ENCODE measurements at regions not wholly inside any gene's neighbourhood (a gene's known extent, or its start where the extent isn't known, plus 50 kb on each side); places are given as distances from the start of the nearest gene placed in this dataset.

GRCh38 chr4:59994118-59994517, 1206.0 kb upstream of the ADGRL3 start:
- no peak for FAIRE-seq
- peak in 1 of 2 experiments; percentile 3 for DNase-seq (ENCODE audit: low read depth in 1 of 2, low spot score in 2 of 2)
- no peak overlapping the region for H2BK120ac ChIP-seq (replicated peaks; ENCODE audit: low read depth, low read length)
- no peak overlapping the region for H4K91ac ChIP-seq (replicated peaks; ENCODE audit: insufficient read length, low read length)
- ChIA-PET CTCF (ENCODE audit: partially characterized antibody) (interaction anchor here (0.6 to 1.0 kb wide), 2 partner anchors 736 to 1614 kb away, joined by 3 read pairs; no protein-coding TSS in a partner anchor), POLR2A (ENCODE audit: partially characterized antibody) (no interaction called here)
- H2AK5ac ChIP-seq (ENCODE audit: low read depth, low read length) = no peak overlapping the region
- H3K4ac ChIP-seq (replicated peaks; ENCODE audit: insufficient read length, low read depth, low read length) = no peak overlapping the region
- H2BK20ac ChIP-seq (ENCODE audit: low read length) = no peak overlapping the region
- H3K56ac ChIP-seq (replicated peaks; ENCODE audit: insufficient read length, low read depth, low read length) = no peak overlapping the region
- no peak overlapping the region for H2BK12ac ChIP-seq (ENCODE audit: low read depth, low read length)
- H3K9ac ChIP-seq (replicated peaks in 1 of 4; ENCODE audit: extremely low read depth in 1 of 4, low read depth in 3 of 4, low read length in 3 of 4) = no peak overlapping the region
- H2BK15ac ChIP-seq (ENCODE audit: low read length) = no peak overlapping the region
- H3K4me3 ChIP-seq (ENCODE audit: extremely low read depth in 1 of 4, insufficient read depth in 2 of 4, low read depth in 3 of 4, low read length in 4 of 4) = no peak overlapping the region
- H3K36me3 ChIP-seq (ENCODE audit: control insufficient read depth in 2 of 4, insufficient read depth in 4 of 4, low read length in 3 of 4) = no peaks in the 10 kb centered on the region; a peak in 2 of 8 replicates
- peaks cover 7 to 12% of the 10 kb centered on the region in 2 experiments; a peak in 3 of 4 replicates for H3K9me3 ChIP-seq (ENCODE audit: insufficient read depth in 2 of 2, low read depth in 1 of 2, low read length in 1 of 2)
- no peaks in the 10 kb centered on the region for H3K79me1 ChIP-seq (ENCODE audit: low read depth, low read length)
- H2AFZ ChIP-seq (ENCODE audit: low read length) = no peak overlapping the region
- no peak overlapping the region for H4K8ac ChIP-seq (ENCODE audit: extremely low read depth, insufficient read depth, low read length)
- no peak overlapping the region for H2BK5ac ChIP-seq (ENCODE audit: low read depth, low read length)
- WGBS, 2 experiments (ENCODE audit: extremely low coverage in 1 of 2, insufficient coverage in 1 of 2, insufficient read length in 1 of 2, insufficient replicate concordance in 2 of 2, low coverage in 1 of 2, low lambda C conversion rate in 2 of 2, missing lambda C conversion rate in 1 of 2) = 69% methylated on average over 1 of the region's 1 CpG; no CpG with 5 or more reads in 1 of the 2 experiments
- H3K18ac ChIP-seq (ENCODE audit: extremely low read depth, low read length) = no peak overlapping the region
- no peaks in the 10 kb centered on the region for H3K79me2 ChIP-seq (ENCODE audit: control insufficient read depth in 1 of 2, insufficient read depth in 2 of 2, low read length in 2 of 2)
- no peak overlapping the region for H3K23ac ChIP-seq (ENCODE audit: insufficient read length)
- no peak overlapping the region for H3K4me2 ChIP-seq (ENCODE audit: insufficient read depth in 1 of 2, low read depth in 2 of 2, low read length in 2 of 2)
- no peak overlapping the region for H3K14ac ChIP-seq (ENCODE audit: insufficient read length)
- no peaks in the 10 kb centered on the region for H4K20me1 ChIP-seq (replicated peaks in 1 of 2; ENCODE audit: control insufficient read depth in 1 of 2, insufficient read depth in 2 of 2, low read length in 2 of 2)
- no peak overlapping the region for H3K27ac ChIP-seq (ENCODE audit: low read depth, low read length)
- H3K27me3 ChIP-seq (replicated peaks in 1 of 4; ENCODE audit: control insufficient read depth in 3 of 4, extremely low read depth in 1 of 4, insufficient read depth in 3 of 4, low read length in 3 of 4) = no peaks in the 10 kb centered on the region
- H3K23me2 ChIP-seq (ENCODE audit: low read depth, low read length) = no peaks in the 10 kb centered on the region
- H3K4me1 ChIP-seq (replicated peaks in 1 of 4; ENCODE audit: control insufficient read depth in 3 of 4, insufficient read depth in 4 of 4, low read length in 3 of 4) = no peaks in the 10 kb centered on the region
- no peak overlapping the region for H4K5ac ChIP-seq (ENCODE audit: insufficient read length, low read depth, low read length)
- TF ChIP-seq SP4 (IDR thresholded peaks at IDR 0.05; ENCODE audit: low read length) = no peak
- TF ChIP-seq ASH2L (IDR thresholded peaks at IDR 0.05; ENCODE audit: low read length) = no peak
- no peak for TF ChIP-seq RFX5 (IDR thresholded peaks at IDR 0.05; ENCODE audit: borderline replicate concordance, low read depth, low read length)
- TF ChIP-seq SAP30 (IDR thresholded peaks at IDR 0.05; ENCODE audit: insufficient read depth, insufficient replicate concordance, low read length) = no peak
- no peak for TF ChIP-seq SIN3A (conservative IDR thresholded peaks at IDR 0.05 in 1 of 2, IDR thresholded peaks at IDR 0.05 in 1 of 2; ENCODE audit: low read depth in 1 of 2, low read length in 2 of 2)
- TF ChIP-seq TAF1 (IDR thresholded peaks at IDR 0.05; ENCODE audit: low read depth, low read length) = no peak
- TF ChIP-seq MAX (IDR thresholded peaks at IDR 0.05) = no peak
- no peak for TF ChIP-seq ATF2 (IDR thresholded peaks at IDR 0.05; ENCODE audit: low read length)
- TF ChIP-seq EZH2 (IDR thresholded peaks at IDR 0.05; ENCODE audit: low read depth, low read length, severe bottlenecking) = no peak
- TF ChIP-seq EP300 (IDR thresholded peaks at IDR 0.05; ENCODE audit: borderline replicate concordance in 1 of 2, low read depth in 2 of 2, low read length in 2 of 2) = no peak
- no peak for TF ChIP-seq E2F6 (IDR thresholded peaks at IDR 0.05)
